ENCODE measurements at regions not wholly inside any gene's neighbourhood (a gene's known extent, or its start where the extent isn't known, plus 50 kb on each side); places are given as distances from the start of the nearest gene placed in this dataset.

DNA sequence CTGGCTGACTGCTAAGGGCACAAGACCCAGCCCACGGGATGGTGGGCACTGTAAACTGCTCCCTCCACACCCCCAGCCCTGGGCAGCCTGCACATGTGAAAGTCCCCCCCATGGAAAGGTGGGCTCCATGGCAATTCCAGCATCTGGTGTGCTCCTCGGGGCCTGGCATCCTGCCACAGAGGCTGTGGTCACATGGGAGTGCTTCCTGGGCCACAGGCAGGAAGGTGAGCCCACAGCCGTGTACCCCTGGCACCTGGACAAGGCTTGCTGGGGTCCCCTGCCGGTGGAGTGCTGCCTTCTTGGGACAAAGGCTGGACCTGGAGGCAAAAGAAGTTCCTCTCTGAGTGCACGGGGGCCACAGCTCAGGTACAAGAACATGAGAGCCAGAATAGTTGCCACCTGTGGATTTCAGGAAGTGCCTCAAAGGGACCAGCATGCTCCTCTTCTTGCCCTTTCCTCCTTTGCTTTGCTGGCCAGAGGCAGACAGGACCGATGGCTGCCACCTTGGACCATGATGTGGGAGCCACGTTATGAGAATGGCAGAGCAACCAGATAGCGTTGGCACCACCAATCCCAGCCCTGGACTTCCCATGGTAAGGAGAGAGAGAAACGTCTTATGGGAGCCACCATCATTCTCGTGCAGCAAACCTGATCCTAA lies 120.2 kb upstream of the MLN start:
- no peak for DNase-seq (ENCODE audit: low spot score)

DNA sequence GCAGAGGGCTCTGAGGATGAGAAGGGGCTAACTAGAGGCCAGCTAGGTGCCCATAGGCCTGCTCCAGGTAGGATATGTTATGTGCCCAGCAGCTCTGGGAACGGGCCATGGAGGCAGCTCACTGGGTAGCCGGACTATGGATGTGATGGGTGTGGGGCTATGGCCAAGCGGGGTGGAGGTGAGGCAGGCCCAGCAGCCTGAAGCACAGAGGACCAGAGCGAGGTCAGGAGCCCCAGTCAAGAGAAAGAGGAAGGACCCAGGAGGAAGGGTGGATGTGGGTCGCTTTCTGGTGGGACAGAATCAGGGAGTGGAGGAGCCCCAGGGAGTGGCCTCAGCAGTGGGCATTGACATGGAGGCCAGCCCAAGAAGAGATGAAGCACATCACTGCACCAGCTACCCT lies 117.9 kb upstream of the MLN start:
- DNase-seq (ENCODE audit: low spot score) = no peak

DNA sequence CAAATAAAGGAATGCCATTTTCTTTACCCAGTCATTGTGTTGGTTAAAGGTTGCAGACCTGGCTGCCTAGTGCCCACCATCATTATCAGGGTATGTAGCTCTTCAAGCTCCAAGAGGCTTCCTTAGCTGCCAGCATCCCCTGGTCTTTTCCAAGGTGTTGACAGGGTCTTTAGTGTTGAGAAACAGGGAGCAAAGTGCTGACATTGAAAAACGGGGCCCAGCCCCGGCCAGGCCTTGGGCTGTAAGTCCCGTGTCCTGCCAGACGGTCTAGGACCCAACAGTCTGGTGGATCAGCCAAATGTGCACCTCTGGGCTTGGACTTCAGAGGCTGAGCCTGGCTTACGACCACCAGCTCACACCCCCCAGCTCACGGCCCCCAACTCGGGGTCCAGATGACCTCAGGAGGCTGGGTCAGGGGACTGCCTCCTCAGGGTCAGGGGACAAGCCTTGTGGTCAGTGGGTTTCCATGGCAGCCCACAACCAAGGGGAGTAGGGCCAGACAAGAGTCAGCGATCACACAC lies 114.4 kb upstream of the MLN start:
- DNase-seq (ENCODE audit: low spot score) = no peak

DNA sequence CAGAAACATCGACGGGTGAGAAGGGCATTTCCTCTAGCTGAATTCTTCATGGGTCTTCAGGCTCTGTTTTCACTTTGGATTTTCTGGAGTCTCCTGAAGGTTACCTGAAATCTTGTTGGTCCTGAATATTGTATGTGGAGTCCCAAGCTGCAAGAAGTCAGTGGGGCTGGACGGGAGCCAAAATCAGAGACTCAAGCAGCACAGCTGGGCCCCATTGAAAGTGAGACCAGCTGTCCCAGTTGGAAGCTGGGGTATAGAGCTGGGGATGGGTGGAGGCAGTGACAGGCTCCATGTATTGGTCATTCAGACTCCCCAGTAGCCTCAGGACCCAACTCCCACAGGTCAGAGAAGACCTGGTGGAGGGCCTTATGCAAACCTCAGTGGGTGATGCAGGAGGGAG lies 111.3 kb upstream of the MLN start:
- DNase-seq (ENCODE audit: low spot score) = no peak

DNA sequence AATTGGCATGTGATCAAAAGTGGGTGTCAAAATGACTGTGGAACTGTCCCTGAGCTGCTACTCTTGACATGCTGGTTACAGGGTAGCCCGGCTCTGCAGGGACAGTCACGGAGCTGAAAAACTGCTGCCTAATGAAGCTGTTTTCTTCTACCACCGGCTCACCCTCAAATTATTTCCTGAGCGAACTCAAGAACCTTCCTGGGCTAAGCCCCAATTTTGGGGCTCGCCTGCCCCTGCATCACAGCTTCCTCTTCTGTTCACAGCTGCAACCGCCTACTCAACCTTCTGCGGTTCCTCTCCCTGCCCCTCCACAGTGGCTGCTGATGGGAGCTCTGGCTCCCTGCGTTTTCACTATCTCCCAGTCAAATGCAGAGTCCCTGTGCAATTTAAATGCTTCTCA lies 110.8 kb upstream of the MLN start:
- no peak for DNase-seq (ENCODE audit: low spot score)

DNA sequence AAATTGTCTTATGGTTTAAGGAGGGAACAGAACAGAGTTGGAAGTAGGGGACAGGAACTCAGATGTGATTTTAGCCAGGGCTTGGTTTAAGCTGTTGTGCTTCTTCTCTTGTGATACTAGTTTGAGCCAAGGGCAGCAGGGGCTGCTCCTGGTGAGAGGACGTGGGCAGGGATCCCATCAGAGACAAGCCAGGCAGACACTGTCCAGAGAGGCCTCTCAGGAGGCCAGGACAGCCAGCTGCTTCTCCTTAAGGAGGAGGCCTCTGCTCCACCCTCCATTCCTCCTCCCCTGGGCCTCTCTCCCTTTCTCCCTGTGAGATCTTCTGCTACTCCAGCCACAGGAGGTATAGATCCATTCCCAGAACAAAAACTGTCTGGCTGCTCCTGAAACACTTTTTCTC lies 108.4 kb upstream of the MLN start:
- no peak for DNase-seq (ENCODE audit: low spot score)

DNA sequence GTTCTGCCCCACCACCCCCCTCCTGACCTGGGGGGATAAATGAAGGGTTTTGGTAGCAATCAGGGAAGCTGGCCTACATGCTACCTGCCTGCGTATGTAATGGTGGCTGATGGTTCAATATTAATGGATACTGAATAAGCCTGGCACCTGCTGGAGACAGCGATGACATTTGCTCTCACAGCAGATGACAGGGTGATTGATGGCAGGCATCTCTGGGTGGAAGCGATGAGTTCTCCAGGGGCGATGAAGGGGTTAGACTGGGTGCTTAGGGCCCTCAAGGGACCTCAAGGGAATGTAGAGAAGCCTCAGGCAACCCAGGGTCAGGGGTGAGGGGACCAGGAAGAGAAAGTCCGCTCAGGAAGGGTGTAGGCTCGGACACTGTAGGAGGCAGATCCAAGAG lies 107.7 kb upstream of the MLN start:
- DNase-seq (ENCODE audit: low spot score) = no peak

DNA sequence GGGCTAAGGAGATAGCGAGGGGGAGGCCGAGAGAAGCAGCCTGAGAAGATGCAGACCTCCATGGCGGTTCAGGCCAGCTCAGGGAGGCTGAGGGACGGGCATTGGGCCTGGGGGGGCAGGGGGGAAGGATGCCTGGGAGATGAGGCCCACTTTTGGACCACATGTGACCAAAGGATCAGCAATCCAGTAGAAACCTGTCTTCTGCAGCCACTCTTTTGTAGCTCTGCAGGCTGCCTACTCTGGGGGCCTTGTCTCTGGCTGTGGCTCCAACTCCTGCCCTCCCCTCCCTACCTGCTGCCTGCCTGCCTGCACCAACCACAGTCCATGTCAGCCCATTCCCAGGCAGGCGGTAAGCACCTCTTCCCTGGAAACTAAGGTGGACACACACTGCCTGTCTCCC lies 106.8 kb upstream of the MLN start:
- no peak for DNase-seq (ENCODE audit: low spot score)

DNA sequence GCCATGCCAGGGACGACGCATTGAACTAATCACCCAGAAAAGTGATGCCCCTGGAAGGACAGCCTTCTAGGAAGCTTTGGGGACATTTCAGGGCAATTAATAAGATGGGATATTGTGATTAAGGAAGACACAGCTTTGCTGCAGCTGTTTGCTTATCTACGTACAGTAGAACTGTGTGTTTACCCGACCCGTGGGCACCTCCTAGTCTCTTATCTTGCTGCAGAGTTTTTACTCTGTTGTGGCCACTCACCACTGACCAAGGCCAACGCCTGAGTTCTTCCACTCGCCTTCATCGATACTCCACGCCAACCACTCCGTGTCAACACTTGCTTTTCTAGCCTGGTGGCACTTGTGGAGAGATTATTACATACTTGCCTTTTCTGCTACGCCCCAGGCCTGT lies 105.9 kb upstream of the MLN start:
- no peak for DNase-seq (ENCODE audit: low spot score)

DNA sequence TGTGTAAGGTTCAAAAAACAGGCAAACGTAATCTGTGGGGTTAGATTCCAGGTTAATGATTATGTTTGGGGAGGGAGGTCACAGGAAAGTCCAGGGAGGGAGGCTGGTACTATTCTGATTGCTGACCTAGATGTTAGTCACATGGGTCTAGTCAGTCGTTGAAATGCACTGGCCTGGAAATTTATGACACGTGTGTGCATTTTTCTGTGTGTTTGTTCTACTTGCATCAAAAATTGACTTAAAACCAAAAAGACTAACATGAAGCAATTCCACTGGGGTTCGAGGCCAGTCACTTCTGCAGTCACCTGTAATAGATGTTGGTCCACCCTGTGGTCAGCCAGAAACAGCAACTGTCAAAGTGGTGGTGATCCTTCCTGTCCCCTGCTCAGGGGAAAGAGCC lies 104.2 kb upstream of the MLN start:
- DNase-seq (ENCODE audit: low spot score) = peak; percentile 54

DNA sequence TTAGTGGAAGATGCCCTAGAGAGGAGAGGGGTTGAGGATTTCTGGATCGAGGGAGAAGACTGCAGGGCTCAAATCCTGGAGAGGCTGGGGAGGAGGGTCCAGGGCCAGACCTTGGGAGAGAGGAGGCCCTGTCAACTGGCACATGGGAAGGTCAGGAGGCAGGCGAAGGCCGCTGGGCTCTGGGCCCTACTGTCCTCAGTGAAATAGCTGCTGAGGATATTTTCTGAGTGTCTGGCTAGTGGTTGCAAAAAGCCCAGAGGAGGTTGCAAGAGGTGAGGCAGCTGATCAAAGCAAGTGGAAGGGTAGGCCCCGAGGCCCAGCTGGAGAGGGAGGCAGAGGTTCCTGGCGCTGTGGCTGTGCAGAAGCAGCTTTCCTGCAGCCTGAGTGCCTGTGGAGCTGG lies 103.4 kb upstream of the MLN start:
- no peak for DNase-seq (ENCODE audit: low spot score)

DNA sequence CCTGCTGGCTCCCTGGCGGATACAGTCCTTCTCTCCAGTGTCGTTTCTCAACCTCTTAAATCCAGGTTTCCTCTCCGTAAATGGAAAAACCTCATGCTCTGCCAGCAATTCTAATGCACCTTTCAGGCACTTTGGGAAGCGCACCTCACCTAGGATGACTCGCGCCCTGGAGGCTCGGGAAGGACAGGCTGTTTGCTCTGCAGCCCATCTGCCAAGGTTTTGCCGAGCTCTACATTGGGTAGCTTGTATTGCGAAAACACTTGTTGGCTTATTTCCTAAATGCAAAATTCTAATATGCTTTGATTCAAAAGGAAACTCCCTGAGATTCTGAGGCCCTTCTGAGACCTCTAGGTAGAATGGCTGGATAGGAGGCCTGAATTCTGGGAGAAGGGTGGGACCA lies 102.6 kb upstream of the MLN start:
- DNase-seq (ENCODE audit: low spot score) = no peak

DNA sequence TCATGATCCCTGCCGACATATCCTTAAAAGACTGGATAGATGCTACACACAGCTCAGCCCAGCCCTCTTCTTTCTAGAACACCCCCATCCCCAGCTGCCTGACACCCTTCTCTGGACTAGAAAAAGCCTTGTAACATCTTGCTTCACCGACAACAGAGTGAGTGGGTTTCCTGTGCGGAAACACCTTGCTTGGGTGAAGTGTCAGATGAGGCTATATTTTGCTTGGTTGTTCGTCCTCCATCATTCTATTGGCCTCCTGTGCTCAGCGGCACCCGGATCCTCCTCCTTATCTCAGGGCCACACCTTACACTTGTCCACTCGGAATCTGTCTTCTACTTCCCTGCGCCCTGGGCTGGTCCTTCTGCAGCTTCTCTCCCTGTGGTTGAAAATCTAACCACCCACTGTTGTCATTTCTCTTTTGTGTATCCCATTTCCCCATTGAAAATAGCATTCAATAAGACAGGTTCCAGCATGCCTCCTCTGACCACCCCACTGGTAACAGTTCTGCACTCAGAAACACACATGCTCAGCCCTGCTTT lies 101.3 kb upstream of the MLN start:
- no peak for DNase-seq (ENCODE audit: low spot score)

DNA sequence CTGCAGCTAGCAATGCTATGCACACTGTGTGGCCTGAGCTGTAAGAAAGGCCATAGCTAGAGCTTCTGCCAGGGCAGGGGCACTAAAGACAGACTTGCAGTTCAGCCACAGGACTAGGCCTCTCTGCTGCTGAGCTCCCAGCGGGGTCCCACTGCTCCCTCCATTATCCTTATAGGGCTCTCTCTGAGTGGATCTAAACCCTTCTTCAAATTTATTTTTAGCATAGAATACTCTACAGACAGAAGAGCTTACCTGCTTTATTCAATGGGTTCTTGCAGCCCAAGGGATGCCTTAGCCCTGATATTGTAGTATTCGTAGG lies 100.9 kb upstream of the MLN start:
- no peak for DNase-seq (ENCODE audit: low spot score)

DNA sequence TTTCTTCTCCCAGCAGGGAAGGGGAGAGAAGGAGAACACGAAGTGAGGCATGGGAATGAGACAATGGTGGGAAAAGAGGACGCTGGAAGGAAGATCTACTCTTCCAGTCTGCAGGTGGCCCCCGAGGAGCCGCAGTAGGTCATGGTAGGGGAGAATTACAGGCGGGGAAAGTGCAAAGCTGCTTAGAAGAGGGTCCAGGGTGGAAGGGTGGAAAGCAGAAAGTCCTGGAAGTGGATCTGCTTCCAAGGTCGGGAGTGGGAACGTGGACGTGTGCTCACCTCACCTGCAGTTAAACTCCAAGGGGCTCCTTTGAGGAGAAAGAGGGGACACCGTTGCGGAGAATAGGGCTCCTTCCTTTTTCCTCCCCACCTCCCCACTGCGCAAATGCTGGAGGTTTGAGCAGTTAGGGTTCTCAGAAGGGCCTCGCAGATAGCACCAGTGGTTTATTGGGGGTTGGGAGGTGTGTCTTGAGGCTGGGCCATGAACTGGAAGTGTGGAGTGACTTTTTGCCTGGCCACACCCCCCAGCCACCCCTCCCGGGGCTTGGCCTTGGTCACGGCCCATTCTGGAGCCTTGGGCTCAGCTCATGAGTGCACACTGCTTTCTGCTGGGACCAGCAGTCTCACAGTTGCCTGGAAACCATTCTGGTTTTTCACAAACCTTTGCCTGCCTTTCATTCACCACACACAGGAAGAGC lies 100.4 kb upstream of the MLN start:
- no peak for DNase-seq (ENCODE audit: low spot score)

DNA sequence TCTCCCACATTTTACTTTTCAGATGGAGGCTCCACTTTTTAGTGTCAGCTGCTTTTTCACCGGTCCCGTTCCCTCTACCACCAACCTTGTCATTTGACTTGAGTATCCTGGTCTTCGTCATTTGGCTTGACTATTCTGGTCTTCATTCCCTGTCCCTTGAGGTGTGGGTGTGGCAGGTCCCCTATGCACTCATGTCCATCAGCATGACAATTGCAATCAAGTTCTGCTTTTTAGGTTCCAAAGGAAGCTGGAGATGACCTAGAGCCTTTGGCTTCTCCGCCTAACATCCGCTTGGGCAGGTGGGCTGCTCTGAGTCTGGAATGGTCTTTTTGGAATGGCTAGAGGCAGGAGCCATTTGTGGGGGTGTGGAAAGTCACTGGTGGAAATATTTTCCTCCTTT lies 99.8 kb upstream of the MLN start:
- DNase-seq (ENCODE audit: low spot score) = no peak

DNA sequence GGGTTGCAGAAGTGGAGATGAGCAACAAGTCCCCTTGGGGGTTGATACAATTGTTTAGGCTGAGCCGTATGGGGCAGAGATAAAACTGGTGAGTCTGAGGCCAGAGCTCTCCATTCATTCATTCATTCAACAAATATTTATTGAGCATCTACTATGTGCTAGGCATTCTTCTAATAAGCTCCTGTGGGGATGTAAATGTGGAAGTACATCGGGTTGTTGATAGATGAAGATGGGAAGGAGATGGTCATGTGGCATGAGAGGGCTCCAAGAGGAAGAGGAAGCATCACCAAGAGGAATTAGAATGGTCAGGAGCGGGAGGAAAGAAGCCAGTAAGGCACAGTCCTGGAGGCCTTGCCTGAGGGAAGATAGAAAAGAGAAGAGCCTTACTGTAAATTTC lies 98.7 kb upstream of the MLN start:
- no peak for DNase-seq (ENCODE audit: low spot score)

DNA sequence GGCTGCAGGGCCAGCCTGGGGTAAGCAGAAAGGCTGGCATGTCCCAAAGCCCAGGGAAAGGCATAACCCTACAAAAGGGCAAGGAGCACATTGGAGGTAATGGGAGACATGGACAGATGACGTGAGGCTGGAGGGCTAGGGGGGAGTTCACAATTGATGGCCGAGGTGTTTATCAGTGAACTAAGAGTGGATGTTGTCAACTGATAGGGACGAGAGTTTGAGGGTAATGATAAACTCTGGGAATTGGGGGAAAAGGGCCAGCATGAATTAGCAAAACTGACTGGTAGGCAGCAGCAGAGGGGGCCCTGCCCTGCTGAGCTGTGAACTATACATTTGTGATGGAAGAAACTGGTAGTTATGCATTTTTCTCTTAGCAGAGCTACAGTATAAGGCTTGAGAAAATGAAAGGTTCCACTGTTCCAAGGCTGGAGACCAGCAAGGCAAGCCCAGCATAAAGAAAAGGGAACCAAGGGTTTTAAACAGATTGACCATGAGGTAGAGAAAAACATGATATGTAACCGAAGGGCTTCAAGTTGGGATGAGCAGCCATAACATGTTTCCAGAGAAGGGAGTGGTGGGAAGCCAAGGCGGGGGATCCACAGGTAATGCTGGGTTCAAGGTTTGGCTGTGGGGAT lies 98.1 kb upstream of the MLN start:
- DNase-seq (ENCODE audit: low spot score) = no peak

DNA sequence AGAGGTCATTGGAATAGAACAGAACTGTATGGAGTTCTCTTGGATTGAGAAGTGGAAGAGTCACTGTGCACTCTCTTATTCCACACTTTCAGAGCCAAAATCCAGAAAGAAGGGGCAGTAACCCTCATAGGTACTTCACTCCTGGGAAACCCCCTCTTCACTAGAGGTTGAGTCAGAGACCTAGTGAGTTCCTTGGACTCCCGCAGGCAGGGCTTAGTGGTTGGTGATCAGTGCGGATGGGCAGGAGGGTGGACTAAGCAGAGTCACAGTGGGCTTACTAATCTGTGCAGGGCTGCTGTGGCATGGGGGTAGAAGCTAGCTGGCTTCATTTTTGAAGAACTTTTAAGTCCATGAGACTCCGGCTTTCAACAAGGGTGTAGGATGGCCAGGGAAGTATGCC lies 95.0 kb upstream of the MLN start:
- DNase-seq (ENCODE audit: low spot score) = no peak

DNA sequence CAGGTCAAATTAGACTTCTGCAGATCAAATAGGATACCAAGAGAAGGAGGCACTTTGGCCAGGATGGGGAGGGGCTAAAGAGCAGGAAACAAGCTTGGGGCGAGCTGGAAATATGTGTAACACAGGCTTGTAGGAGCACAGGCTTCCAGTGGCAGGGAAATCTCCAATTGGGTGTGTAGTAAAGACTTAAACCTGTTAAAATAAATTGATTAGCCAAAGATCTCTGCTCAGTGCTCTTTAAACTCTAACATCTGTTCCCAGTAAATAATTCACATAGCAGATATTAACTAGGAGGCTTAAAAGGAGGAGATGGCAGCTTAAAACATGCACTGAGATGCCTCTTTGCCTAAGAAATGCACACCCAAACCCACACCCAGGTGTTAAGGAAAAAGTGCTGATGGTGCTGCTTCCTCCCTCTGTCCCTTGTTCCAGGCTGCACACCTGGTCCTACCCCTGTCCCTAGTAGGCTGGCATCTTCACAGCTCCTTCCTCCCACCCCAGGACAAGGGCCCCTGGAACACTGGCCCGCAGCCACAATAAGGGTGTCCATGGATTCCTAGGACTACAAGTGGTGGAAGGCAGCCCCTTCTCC lies 93.5 kb upstream of the MLN start:
- DNase-seq (ENCODE audit: low spot score) = no peak

DNA sequence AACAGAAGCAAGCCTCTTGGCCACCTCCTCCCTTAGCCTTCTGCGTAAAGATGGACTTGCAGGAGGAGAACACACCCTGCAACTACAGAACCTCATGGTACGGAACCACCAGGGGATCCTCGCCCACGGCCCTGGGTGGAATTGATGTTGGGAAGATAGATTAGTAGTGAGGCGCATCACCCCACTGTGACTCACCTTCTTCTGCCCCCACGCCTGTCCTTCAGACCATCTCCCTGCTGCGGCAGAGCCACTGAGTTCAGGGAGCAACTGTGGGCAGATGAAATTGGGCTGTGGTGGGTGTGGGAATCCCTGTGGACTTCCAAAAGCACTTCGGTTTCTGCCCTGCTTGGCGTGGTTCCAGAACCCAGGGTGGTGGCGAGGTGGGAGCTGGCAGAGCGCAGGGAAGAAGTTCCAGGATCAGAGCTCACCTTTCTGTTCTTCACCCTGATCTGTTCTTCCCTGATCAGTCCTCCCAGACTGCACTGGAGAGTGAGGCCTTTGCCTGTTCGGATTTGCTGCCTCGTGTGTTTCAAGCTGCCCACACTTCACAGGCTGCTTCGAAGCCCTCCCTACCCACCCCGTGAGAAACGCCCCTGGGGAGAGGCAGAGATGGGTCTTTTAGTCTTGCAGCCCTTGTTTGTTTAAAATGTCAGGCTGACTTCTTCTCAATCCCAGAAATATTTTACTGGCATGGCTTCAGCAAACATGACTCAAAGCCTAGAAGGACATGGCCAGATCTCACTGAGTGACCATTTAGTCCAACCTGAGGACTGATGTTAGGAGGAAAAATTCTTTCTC lies 92.8 kb upstream of the MLN start:
- DNase-seq (ENCODE audit: low spot score) = peak; percentile 60

DNA sequence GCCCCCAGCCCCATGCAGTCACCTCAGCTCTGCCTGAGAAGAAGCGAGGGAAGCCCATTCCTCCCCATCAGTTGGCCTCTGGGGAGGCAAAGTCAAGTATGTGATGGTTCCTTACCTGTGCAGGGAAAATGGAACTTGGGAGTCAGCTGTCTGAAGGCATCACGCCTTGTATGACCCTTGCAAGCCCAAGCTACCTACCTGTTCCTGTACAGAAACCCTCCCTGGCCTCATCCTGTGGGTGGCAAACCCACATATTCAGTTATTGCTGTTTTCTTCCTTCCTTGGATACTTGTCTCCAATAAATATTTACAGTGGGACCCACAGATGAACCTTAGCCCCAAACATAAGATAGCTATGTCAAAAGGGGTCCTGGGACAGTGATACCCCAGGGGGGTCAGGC lies 92.2 kb upstream of the MLN start:
- no peak for DNase-seq (ENCODE audit: low spot score)
